GM12878 (cell line): ENCODE measurements at regions not wholly inside any gene's neighbourhood (a gene's known extent, or its start where the extent isn't known, plus 50 kb on each side); places are given as distances from the start of the nearest gene placed in this dataset.

Experiments
- BRCA1 ChIP-seq: IDR thresholded peaks from 2 replicates; pipeline ENCODE4 v1.6.1; 2011; ENCODE audit warnings: low read depth, low read length, improper control_type of control experiment
- EGR1 ChIP-seq, 2 experiments: IDR thresholded peaks; 1 replicate in 1 of 2; 2 replicates in 1 of 2; pipeline ENCODE4 v1.6.1; 2011 to 2012; ENCODE audit warnings: low read depth in 2 of 2, low read length in 2 of 2, borderline replicate concordance in 1 of 2, mild to moderate bottlenecking in 1 of 2, moderate library complexity in 1 of 2
- EP300 ChIP-seq, 2 experiments: fragments of 150-350 bp in 1 of 2; IDR thresholded peaks; 2 replicates each; pipeline ENCODE4 v1.6.1; 2011 to 2012; ENCODE audit warnings: low read depth in 2 of 2, low read length in 2 of 2, borderline replicate concordance in 1 of 2, improper control_type of control experiment in 1 of 2, inconsistent platforms in 1 of 2; ENCODE audit not compliant: control insufficient read depth in 1 of 2
- EZH2 ChIP-seq: IDR thresholded peaks from 2 replicates; pipeline ENCODE4 v1.6.1; 2012; ENCODE audit warnings: low read depth, mild to moderate bottlenecking, control low read depth, inconsistent platforms, low read length, borderline replicate concordance; ENCODE audit not compliant: control insufficient read depth
- POLR2AphosphoS2 ChIP-seq: IDR thresholded peaks from 2 replicates; pipeline ENCODE4 v1.6.1; 2011; ENCODE audit warnings: low read depth, mild to moderate bottlenecking, low read length, improper control_type of control experiment, moderate library complexity
- POLR2AphosphoS5 ChIP-seq: IDR thresholded peaks from 2 replicates; pipeline ENCODE4 v1.6.1; 2011; ENCODE audit warnings: mild to moderate bottlenecking, low read length, inconsistent platforms
- SP1 ChIP-seq: IDR thresholded peaks from one replicate; pipeline ENCODE4 v1.6.1; 2011; ENCODE audit warnings: low read depth, low read length
- TAF1 ChIP-seq: IDR thresholded peaks from 2 replicates; pipeline ENCODE4 v1.6.1; 2011; ENCODE audit warnings: mild to moderate bottlenecking, low read depth, low read length, borderline replicate concordance
- TF ChIP-seq, protein P1 (sequence below): fragments of 450-650 bp; formaldehyde crosslinking; IDR thresholded peaks from 2 replicates; pipeline ENCODE4 v1.4.0; 2020; ENCODE audit warnings: mild to moderate bottlenecking, moderate library complexity
- TF ChIP-seq, protein P2 (sequence below), 3 experiments: IDR thresholded peaks in 2 of 3; conservative IDR thresholded peaks in 1 of 3; 2 replicates each; pipeline ENCODE4 v1.5.1; 2011; ENCODE audit warnings: low read depth in 3 of 3, low read length in 3 of 3, mild to moderate bottlenecking in 3 of 3, control low read depth in 2 of 3, moderate library complexity in 2 of 3, inconsistent platforms in 1 of 3, mixed read lengths in 1 of 3; ENCODE audit not compliant: control insufficient read depth in 2 of 3, insufficient read depth in 1 of 3; ENCODE audit errors: extremely low read depth in 1 of 3
- TF ChIP-seq, protein P3 (sequence below): IDR thresholded peaks from 2 replicates; pipeline ENCODE4 v1.6.1; 2011; ENCODE audit warnings: borderline replicate concordance, low read depth, mild to moderate bottlenecking, moderate library complexity, low read length; ENCODE audit not compliant: insufficient read depth, poor library complexity, severe bottlenecking
- TF ChIP-seq, protein P4 (sequence below): fragments of 450-650 bp; IDR thresholded peaks from 2 replicates; pipeline ENCODE4 v1.6.1; 2017; ENCODE audit warnings: low read depth, mild to moderate bottlenecking, moderate library complexity

DNA sequence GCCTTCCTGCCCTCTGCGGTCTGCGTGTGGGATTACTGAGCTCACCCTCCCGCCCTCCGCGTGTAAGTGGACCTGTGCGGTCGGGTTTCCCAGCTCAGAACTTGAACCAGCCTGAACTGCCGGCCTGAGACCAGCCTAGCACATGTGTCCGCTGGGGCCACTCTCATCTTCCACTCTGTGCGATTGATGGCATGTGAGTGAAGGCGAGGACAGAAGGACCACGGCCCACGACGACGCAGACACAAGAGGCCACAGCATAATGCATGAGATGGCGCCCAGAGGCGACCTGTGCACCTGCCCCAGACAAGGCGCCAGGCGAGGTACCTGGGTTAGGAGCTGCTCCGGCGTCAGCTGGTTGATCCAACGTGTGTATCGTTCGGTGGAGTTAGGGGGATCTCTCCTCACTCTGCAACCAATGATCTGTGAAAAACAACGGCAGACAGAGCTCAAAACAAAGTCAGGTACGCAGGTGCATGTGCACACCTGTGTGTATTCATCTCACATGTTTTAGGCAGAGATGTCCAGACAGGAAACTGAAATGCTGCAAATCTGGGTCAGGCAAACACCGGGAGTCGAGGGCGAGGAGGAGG, 74.5 kb upstream of the METRNL start:
- no peak for TF ChIP-seq EGR1 (IDR thresholded peaks at IDR 0.05; ENCODE audit: borderline replicate concordance in 1 of 2, low read depth in 2 of 2, low read length in 2 of 2)
- TF ChIP-seq SP1 = no peak
- TF ChIP-seq, protein P1, sequence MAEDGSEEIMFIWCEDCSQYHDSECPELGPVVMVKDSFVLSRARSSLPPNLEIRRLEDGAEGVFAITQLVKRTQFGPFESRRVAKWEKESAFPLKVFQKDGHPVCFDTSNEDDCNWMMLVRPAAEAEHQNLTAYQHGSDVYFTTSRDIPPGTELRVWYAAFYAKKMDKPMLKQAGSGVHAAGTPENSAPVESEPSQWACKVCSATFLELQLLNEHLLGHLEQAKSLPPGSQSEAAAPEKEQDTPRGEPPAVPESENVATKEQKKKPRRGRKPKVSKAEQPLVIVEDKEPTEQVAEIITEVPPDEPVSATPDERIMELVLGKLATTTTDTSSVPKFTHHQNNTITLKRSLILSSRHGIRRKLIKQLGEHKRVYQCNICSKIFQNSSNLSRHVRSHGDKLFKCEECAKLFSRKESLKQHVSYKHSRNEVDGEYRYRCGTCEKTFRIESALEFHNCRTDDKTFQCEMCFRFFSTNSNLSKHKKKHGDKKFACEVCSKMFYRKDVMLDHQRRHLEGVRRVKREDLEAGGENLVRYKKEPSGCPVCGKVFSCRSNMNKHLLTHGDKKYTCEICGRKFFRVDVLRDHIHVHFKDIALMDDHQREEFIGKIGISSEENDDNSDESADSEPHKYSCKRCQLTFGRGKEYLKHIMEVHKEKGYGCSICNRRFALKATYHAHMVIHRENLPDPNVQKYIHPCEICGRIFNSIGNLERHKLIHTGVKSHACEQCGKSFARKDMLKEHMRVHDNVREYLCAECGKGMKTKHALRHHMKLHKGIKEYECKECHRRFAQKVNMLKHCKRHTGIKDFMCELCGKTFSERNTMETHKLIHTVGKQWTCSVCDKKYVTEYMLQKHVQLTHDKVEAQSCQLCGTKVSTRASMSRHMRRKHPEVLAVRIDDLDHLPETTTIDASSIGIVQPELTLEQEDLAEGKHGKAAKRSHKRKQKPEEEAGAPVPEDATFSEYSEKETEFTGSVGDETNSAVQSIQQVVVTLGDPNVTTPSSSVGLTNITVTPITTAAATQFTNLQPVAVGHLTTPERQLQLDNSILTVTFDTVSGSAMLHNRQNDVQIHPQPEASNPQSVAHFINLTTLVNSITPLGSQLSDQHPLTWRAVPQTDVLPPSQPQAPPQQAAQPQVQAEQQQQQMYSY (CRISPR knock-in tag) = no peak
- TF ChIP-seq TAF1 = no peak
- TF ChIP-seq, protein P2, sequence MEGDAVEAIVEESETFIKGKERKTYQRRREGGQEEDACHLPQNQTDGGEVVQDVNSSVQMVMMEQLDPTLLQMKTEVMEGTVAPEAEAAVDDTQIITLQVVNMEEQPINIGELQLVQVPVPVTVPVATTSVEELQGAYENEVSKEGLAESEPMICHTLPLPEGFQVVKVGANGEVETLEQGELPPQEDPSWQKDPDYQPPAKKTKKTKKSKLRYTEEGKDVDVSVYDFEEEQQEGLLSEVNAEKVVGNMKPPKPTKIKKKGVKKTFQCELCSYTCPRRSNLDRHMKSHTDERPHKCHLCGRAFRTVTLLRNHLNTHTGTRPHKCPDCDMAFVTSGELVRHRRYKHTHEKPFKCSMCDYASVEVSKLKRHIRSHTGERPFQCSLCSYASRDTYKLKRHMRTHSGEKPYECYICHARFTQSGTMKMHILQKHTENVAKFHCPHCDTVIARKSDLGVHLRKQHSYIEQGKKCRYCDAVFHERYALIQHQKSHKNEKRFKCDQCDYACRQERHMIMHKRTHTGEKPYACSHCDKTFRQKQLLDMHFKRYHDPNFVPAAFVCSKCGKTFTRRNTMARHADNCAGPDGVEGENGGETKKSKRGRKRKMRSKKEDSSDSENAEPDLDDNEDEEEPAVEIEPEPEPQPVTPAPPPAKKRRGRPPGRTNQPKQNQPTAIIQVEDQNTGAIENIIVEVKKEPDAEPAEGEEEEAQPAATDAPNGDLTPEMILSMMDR (IDR thresholded peaks at IDR 0.05 in 2 of 3, conservative IDR thresholded peaks at IDR 0.05 in 1 of 3; ENCODE audit: control insufficient read depth in 2 of 3, extremely low read depth in 1 of 3, insufficient read depth in 1 of 3, low read depth in 3 of 3, low read length in 3 of 3) = no peak
- TF ChIP-seq EP300 (IDR thresholded peaks at IDR 0.05; ENCODE audit: borderline replicate concordance in 1 of 2, control insufficient read depth in 1 of 2, low read depth in 2 of 2, low read length in 2 of 2) = no peak
- no peak for TF ChIP-seq BRCA1
- TF ChIP-seq POLR2AphosphoS5 = no peak
- TF ChIP-seq, protein P3, sequence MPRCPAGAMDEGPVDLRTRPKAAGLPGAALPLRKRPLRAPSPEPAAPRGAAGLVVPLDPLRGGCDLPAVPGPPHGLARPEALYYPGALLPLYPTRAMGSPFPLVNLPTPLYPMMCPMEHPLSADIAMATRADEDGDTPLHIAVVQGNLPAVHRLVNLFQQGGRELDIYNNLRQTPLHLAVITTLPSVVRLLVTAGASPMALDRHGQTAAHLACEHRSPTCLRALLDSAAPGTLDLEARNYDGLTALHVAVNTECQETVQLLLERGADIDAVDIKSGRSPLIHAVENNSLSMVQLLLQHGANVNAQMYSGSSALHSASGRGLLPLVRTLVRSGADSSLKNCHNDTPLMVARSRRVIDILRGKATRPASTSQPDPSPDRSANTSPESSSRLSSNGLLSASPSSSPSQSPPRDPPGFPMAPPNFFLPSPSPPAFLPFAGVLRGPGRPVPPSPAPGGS = no peak
- no peak for TF ChIP-seq POLR2AphosphoS2
- TF ChIP-seq EZH2 = no peak
- TF ChIP-seq, protein P4, sequence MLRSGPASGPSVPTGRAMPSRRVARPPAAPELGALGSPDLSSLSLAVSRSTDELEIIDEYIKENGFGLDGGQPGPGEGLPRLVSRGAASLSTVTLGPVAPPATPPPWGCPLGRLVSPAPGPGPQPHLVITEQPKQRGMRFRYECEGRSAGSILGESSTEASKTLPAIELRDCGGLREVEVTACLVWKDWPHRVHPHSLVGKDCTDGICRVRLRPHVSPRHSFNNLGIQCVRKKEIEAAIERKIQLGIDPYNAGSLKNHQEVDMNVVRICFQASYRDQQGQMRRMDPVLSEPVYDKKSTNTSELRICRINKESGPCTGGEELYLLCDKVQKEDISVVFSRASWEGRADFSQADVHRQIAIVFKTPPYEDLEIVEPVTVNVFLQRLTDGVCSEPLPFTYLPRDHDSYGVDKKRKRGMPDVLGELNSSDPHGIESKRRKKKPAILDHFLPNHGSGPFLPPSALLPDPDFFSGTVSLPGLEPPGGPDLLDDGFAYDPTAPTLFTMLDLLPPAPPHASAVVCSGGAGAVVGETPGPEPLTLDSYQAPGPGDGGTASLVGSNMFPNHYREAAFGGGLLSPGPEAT = no peak
